ENCODE measurements at regions not wholly inside any gene's neighbourhood (a gene's known extent, or its start where the extent isn't known, plus 50 kb on each side); places are given as distances from the start of the nearest gene placed in this dataset.
A peak's percentile ranks its signal among the peaks of the same experiment; 100 is the strongest.

- Histone ChIP-seq H3K27me3 (no peaks in the 10 kb centered on the region), H3K9ac (ENCODE audit: low read depth in 2 of 2, low read length in 2 of 2) (no peak overlapping the region), H3K9me3 (no peaks in the 10 kb centered on the region), H3K4me1 (no peaks in the 10 kb centered on the region), H3K4me3 (no peak overlapping the region), H3K27ac (no peak overlapping the region), H3K36me3 (no peaks in the 10 kb centered on the region)
- intact Hi-C loops (cut with DNase I): no loop called here
- DNase-seq: no peak
- no peak for TF ChIP-seq CTCF (IDR thresholded peaks at IDR 0.05)
Measured at GRCh38 chr2:44884231-44884630, 57.3 kb upstream of the SIX3 start.

GRCh38 chr2:44884677-44885076 is 56.8 kb upstream of the SIX3 start:
- no peak overlapping the region for H3K9ac ChIP-seq (ENCODE audit: low read depth in 2 of 2, low read length in 2 of 2)
- intact Hi-C loops (cut with DNase I): no loop called here
- H3K27me3 ChIP-seq: no peaks in the 10 kb centered on the region
- no peaks in the 10 kb centered on the region for H3K9me3 ChIP-seq
- no peak overlapping the region for H3K27ac ChIP-seq
- no peak for DNase-seq
- TF ChIP-seq CTCF (IDR thresholded peaks at IDR 0.05): no peak
- no peaks in the 10 kb centered on the region for H3K4me1 ChIP-seq
- H3K4me3 ChIP-seq: no peak overlapping the region
- H3K36me3 ChIP-seq: no peaks in the 10 kb centered on the region

GRCh38 chr2:44886414-44886813 is 55.1 kb upstream of the SIX3 start:
- Histone ChIP-seq H3K9ac (ENCODE audit: low read depth in 2 of 2, low read length in 2 of 2) (no peak overlapping the region), H3K27ac (no peak overlapping the region), H3K36me3 (no peaks in the 10 kb centered on the region), H3K4me3 (no peak overlapping the region), H3K27me3 (no peaks in the 10 kb centered on the region), H3K4me1 (no peaks in the 10 kb centered on the region), H3K9me3 (no peaks in the 10 kb centered on the region)
- DNase-seq: no peak
- TF ChIP-seq CTCF (IDR thresholded peaks at IDR 0.05): no peak
- intact Hi-C loops (cut with DNase I): no loop called here

- peak; percentile 19 for DNase-seq
- no peak overlapping the region for H3K27ac ChIP-seq
- H3K9me3 ChIP-seq: no peaks in the 10 kb centered on the region
- H3K9ac ChIP-seq (ENCODE audit: low read depth in 2 of 2, low read length in 2 of 2): no peak overlapping the region
- no peak for TF ChIP-seq CTCF (IDR thresholded peaks at IDR 0.05)
- H3K36me3 ChIP-seq: no peaks in the 10 kb centered on the region
- H3K4me3 ChIP-seq: no peak overlapping the region
- H3K27me3 ChIP-seq: no peaks in the 10 kb centered on the region
- intact Hi-C loops (cut with DNase I): no loop called here
- H3K4me1 ChIP-seq: no peaks in the 10 kb centered on the region
Measured at GRCh38 chr2:44889096-44889495, 52.4 kb upstream of the SIX3 start.
